GM10266 (cell line): ENCODE measurements at regions not wholly inside any gene's neighbourhood (a gene's known extent, or its start where the extent isn't known, plus 50 kb on each side); places are given as distances from the start of the nearest gene placed in this dataset.

ENCODE experiments used
- DNase-seq: peaks from one replicate; pipeline ENCODE4 v3.0.0; 2012; ENCODE audit errors: extremely low spot score
- CTCF ChIP-seq: IDR thresholded peaks from 2 replicates; pipeline ENCODE4 v1.5.1; 2012; ENCODE audit warnings: mild to moderate bottlenecking, low read depth; ENCODE audit not compliant: control insufficient read depth, insufficient read depth; ENCODE audit errors: missing control alignments

- no peak for TF ChIP-seq CTCF
- DNase-seq: no peak
Measured at GRCh38 chr14:104252256-104253215, 114.1 kb downstream of the KIF26A start.

- no peak for TF ChIP-seq CTCF
Measured at GRCh38 chr14:104253223-104253822, 114.9 kb downstream of the KIF26A start.

GRCh38 chr14:104253901-104254353, 115.5 kb downstream of the KIF26A start:
- TF ChIP-seq CTCF: no peak
- DNase-seq: no peak

More at GRCh38 chr14:104253223-104253822, 114.9 kb downstream of the KIF26A start:
- no peak for DNase-seq

- no peak for TF ChIP-seq CTCF
- no peak for DNase-seq
Measured at GRCh38 chr14:104254735-104255400, 116.5 kb downstream of the KIF26A start.

- TF ChIP-seq CTCF: no peak
- no peak for DNase-seq
Measured at GRCh38 chr14:104256025-104256424, 117.6 kb downstream of the KIF26A start.

GRCh38 chr14:104262515-104263514, 124.4 kb downstream of the KIF26A start:
- no peak for DNase-seq
- TF ChIP-seq CTCF: no peak
